Fibroblast of skin of back (primary cell): ENCODE measurements at regions not wholly inside any gene's neighbourhood (a gene's known extent, or its start where the extent isn't known, plus 50 kb on each side); places are given as distances from the start of the nearest gene placed in this dataset.
"Not testable (repeated sequence)": the region's sequence is repeated elsewhere in the genome, so short reads cannot be mapped to it uniquely, and the experiment has no call there.

Experiments
- DNase-seq: peaks from one replicate; pipeline ENCODE4 v3.0.0-alpha.2; 2013

- DNase-seq, result no peak
These were observed 312.6 kb upstream of the GALNT5 start for GRCh38 chr2:156944871-156945270.

DNA sequence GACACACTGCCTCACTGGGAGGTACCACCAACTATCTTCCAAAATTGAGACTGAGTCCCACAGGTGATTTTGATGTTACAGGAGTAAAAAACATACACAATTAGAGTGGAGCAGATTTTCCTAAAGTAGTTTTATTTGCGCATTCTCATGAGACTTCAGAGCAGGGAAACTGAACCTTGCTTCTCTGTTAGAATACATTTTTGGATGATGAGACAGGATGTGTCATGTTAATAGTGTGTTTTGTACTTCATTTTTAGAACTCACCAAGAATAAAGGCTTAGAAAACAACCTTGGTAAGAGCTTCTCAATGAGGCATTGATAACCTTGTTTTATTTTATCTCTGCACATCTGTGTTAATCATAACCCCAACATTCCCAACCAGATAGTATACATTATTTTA, 310.2 kb upstream of the GALNT5 start:
- peak; percentile 1 for DNase-seq

DNA sequence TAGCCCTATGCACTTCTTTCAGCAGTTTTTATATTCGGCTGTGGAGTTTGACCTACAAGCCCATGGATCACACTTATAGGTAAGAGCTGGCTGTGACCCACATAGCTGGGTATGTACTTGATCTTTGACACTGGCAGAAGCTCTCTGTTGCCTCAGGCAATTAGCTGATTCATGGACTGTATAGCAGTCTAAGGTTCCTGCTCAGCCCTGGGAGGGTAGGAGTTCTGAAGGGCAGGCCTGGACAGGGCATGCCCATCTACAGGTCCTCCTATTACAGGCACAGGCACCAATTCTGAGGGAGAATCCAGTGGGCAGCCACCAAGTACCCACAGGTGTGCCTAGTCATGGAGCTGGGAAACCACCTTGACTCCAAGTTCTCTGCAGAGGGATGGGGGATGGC, 301.8 kb upstream of the GALNT5 start:
- DNase-seq, result no peak

GRCh38 chr2:156956161-156956560, 301.3 kb upstream of the GALNT5 start:
- DNase-seq, result no peak

GRCh38 chr2:156958374-156958773, 299.1 kb upstream of the GALNT5 start:
- no peak for DNase-seq

- DNase-seq, result no peak
These were observed 298.0 kb upstream of the GALNT5 start for GRCh38 chr2:156959481-156959880.

GRCh38 chr2:156982615-156983014, 274.9 kb upstream of the GALNT5 start:
- no peak for DNase-seq

- no peak for DNase-seq
These were observed 271.0 kb upstream of the GALNT5 start for GRCh38 chr2:156986339-156986988.

DNA sequence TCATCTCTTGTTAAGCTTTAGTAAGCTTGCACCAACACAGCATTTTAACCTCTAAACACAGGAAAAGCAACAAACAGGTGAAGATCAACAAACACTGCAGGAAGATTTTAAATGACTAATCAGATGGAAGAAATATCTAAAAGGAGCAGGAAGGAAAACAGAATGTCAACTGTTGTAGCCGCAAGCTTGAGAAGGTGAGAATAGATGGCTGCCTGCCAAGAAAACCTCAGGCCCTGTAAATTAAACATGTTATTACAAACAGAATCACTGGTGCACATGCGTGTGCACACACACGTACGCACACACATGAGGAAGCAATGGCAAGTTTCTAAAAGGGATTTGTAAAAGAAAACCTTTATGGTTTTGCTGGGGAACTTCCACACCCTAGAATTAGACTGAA, 257.8 kb upstream of the GALNT5 start:
- no peak for DNase-seq

DNA sequence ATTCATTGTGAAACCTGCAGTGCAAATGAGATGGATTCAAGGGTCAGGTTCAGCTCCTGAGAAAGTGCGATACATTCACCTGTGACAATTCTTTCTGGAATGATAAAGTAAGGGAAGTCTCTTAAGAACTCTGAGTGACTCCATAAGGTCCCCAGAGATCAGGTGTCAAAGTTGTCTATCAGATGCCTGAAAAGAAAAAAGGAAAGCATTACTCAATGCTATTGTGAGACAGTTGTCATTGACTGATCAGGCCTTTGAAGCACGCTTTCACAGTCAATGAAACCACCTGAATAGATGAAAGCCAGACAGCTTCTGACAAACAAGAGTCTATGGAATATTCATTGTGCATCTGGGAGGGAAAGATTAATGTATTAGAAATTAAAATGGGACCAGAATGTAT, 252.7 kb upstream of the GALNT5 start:
- no peak for DNase-seq

GRCh38 chr2:157015015-157015575, 242.4 kb upstream of the GALNT5 start:
- no peak for DNase-seq

DNA sequence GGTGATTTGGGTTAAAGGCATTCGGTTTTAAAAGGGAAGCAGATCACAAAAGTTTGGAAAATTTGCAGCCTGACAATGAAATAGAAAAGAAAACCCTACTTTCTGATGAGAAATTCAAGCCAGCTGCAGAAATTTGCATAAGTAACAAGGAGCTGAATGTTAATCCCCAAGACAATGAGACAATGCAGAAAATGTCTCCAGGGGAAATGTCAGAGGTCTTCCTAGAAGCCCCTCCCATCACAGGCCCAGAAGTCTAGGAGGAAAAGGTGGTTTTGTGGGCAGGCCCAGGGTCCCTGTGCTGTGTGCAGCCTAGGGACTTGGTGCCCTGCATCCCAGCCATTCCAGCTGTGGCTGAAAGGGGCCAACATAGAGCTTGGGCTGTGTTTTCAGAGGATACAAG, 234.2 kb upstream of the GALNT5 start:
- not testable (repeated sequence) for DNase-seq

GRCh38 chr2:157024129-157024528, 233.4 kb upstream of the GALNT5 start:
- DNase-seq, result no peak

DNA sequence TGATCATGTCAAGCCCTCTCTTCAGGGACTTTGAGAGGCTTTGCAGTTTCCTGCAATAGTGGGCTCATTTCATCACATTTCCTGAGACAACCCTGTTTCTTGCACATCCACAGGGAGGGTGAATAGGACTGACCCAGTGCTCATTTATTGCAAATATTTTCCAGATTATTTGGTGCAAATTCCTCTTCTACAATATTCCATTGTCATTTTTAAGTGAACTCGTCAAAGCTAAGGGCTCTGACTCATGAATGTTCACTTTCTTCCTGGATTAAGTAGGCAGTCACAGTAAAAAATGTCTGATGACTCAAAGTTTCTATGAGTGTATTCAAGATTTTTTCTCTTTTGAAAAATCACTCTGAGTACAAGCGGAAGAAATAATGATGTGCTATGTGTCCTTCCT, 225.5 kb upstream of the GALNT5 start:
- DNase-seq, result peak; percentile 94

- no peak for DNase-seq
These were observed 220.8 kb upstream of the GALNT5 start for GRCh38 chr2:157036726-157037125.

DNA sequence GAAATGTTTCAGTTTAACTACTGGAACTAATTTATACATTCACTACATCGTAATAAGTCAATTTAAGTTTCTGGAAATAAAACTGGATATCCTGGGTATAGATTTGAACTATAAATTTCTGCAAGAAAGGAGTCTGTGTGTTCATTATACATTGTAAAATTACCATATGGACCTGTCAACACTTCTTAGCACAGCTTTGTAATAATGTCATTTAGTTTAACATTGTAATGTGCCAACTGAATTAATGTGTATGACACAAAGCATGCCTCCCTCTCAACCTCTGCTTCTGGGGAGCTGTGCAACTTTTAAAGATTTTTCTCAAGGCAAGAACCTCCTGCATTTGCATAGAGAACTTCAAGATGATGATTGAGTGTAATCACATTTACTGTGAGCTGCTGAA, 213.7 kb upstream of the GALNT5 start:
- no peak for DNase-seq

DNA sequence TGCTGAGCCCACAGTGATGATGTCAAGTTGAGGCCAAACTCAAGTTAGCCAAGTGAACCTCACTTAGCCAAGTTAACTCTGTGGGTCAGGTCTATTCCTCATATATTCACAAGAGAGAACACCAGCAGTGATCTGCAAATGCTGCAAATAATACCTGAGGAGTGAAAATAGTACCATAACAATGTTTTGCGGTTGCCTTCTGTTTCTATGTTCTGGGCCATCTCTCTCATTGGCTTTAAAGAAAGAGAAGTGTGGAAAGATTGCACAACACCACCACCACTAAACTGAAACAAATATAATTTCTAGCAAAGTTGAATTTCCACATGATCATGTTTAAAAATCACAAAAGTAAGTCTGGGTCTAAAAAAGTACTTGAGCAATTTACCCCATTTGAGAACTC, 211.1 kb upstream of the GALNT5 start:
- DNase-seq, result no peak

- DNase-seq, result peak; percentile 68
These were observed 204.8 kb upstream of the GALNT5 start for GRCh38 chr2:157052685-157053224.

- DNase-seq, result no peak
These were observed 203.6 kb upstream of the GALNT5 start for GRCh38 chr2:157053876-157054275.

DNA sequence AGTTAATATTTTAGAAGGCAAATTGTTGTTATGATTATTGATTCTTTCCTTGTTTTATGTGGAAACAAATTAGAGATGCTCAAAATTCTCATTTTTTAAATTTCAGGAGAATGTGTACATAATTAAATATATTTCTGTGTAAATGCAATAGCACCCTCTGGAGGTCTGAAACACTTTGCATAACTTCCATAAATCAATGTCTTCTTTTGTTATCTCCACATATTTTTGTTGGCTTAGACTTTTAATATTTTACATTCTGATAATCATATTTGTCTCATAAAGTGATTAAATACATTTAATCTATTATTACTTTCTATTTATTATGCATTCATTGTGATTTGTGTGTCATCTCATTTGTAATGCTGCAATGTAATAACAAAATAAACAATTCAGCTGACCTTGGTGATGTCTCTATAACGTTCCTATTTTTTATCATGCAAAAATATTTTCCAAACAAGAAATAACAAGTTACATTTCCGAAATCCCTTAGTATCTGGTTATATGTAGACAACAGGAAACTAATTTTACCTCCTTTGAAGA, 201.8 kb upstream of the GALNT5 start:
- peak; percentile 49 for DNase-seq

DNA sequence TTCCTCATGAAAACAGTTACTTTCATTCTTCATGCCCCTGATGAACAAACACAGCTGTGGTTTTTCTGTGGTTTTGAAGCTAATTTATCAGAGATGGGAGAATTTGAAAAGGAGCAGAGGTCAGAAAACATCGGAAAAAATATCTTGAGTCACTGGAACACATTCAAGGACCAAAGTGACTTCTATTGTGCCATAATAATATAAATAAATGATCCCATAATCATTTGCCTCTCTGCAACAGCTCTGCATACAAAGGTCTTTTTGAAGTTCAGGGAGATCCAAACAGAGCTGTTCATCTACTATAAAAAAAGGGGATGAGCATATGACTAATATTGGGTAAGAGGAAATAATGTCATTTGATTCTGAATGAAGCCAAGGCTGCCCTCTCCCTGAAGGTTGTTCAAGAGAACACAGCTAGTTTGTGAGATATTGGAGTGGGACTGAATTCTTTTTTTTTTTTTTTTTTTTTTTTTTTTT, 201.3 kb upstream of the GALNT5 start:
- DNase-seq, result peak; percentile 9

DNA sequence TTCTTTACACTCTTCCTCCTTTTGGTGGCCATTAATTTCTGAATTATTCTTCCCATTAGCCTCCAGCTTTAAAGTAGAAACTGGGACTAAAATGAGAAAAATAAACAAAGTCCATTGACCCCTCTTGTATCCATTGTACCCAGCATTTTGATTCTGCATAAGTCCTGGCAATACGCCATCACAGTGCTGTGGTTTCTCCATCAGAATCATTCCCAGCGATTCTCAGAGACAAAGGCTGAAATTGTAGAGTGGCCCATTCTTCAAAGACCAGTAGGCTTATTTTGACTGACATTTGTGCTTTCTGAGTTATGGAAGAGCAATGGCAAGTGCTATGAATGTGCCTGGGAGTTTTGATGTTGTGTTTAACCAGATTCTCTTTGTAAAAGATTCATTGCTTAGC, 199.3 kb upstream of the GALNT5 start:
- no peak for DNase-seq

DNA sequence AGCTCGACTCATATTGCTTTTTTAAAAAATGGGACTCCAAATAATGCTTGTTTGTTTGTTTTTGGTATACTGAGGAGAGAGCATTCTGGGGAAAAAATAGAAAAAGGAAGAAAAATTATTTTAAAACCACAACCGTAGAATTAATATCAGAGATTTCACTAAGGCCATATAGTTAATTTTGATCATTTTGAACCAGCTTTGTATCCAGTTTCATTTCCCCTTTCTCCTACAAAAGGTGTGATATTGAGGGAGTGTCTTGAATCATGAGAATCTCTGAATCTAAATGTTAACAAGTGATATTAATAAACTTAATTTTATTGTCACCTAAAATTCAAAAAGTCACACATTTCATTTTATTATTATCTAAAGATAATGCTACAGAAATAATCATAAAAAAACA, 198.5 kb upstream of the GALNT5 start:
- no peak for DNase-seq

- DNase-seq, result no peak
These were observed 195.7 kb upstream of the GALNT5 start for GRCh38 chr2:157061799-157062198.
